NCI-H446 treated with DMSO at 0.1 percent for 48 hours (cell line): ENCODE measurements at regions not wholly inside any gene's neighbourhood (a gene's known extent, or its start where the extent isn't known, plus 50 kb on each side); places are given as distances from the start of the nearest gene placed in this dataset.
"Not testable (repeated sequence)": the region's sequence is repeated elsewhere in the genome, so short reads cannot be mapped to it uniquely, and the experiment has no call there.

Source experiments
- DNase-seq: peaks from one replicate; lab custom pipeline; 2025; lab: John Stamatoyannopoulos, UW

DNA sequence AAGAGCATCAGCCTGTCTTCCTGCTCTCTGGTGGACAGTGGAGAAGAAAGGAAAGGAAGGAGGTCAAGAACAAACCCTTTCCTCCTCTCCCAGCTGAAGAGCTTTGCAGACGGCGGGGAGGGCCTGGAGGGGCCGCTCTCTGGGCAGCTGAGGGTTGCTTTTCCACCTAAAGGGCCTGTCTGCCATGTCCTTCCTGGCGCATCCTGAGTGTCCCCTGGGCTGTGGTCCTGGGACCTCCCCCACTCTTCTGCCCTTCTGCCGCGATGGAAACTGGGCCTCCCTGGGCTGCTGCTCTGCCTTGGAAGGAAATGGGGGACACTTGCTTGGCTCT, 107.0 kb downstream of the ETS2 start:
- no peak for DNase-seq

DNA sequence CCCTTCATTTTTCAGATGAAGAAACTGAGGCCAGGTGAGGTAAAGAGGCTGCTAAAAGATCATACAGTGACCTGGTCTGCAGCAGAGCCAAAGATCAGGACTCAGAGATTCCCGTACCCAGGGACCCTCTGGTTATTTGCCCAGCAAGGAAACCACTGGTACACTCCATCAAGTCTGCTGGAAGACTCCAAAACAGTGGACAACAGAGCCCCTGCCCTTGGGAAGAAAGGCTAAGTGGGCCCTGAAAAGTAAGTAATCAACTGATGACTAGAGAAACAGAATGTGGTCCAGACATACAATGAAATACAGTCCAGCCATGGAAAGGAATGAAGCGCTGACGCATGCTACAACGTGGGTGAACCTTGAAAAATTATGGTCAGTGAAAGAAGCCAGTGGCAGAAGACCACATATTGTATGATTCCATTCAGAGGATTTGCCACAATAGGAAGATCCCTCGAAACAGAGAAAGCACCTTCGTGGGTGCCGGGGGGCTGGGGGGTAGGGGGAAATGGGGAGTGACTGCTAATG, 106.4 kb downstream of the ETS2 start:
- DNase-seq, result no peak

DNA sequence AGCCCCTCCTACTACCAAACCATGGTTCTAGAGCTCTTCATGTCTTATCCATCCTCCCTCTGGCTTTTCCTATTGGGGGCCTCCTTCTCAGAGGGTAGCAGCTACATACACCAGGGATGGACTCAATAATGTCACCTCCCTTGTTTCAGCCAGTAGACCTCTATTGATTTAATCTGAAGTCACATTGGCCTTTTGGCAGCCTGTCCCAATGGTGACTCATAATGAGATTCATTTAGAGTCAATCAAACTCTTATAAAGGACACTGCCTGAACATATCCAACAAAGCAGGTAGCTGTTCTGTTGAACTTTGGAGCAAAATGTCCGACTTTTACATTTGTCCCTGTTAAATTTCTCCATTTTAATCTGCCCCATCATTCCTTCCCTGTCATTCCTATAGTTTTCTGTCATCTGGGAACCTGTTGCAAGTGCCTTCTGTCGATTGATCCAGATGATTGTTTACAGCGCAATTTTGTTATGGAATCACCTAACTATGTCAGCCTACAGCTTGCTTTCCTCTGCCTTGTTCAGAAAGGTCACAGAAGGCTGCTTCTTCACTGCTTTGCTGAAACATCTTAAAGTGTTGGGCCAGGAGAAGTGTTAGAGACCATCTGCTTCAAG, 105.9 kb downstream of the ETS2 start:
- no peak for DNase-seq

DNA sequence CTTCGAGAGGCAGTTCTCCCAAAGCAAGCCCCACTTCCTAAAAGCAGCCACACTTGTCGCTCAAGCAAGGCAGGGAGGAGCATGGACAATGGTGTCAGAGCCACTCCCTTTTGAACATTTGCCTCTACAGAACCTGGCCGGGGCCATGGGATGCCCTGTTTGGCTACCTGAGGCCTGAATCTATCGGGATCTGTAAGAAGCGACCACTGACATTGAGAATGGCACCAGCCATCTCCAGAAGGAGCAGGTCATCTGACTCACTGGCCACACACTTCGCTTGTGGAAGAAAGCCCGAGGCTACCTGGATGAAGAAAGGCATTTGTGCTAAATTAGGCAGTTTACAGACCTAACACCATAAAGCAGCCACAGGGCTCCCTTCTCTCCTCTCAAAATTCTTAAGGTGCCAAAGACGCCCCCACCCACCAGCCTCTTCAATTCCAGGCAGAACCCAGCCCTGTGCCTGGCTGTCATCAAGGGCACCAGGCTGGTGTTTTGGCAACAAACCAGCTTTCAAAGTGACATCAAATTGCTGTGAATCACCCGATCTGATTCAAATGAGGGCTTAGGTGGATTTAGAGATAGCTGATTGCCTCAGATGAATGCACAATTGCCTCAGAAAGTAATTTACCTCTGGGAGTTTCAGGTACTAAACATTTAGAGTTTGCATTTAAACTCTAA, 104.8 kb downstream of the ETS2 start:
- DNase-seq, result no peak

DNA sequence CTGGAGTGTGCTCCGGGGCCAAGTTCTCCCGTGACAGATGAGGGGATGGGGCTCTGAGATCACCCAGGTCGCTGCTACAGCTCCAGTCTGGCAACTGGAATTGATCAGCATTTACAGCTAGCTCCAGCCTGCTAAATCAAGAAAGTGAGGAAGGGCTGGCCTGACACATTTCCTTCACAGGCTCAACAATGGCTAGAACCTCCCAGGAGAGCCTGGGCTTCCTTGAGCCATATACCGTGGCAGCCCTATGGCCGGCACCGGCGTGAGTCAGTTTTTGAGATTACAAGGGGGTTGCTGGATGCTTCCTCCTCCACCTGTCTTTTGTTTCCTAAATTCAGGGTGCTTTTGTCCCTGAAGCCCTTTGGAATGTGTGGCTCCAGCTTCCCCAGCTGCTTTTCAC, 104.2 kb downstream of the ETS2 start:
- DNase-seq, result no peak

DNA sequence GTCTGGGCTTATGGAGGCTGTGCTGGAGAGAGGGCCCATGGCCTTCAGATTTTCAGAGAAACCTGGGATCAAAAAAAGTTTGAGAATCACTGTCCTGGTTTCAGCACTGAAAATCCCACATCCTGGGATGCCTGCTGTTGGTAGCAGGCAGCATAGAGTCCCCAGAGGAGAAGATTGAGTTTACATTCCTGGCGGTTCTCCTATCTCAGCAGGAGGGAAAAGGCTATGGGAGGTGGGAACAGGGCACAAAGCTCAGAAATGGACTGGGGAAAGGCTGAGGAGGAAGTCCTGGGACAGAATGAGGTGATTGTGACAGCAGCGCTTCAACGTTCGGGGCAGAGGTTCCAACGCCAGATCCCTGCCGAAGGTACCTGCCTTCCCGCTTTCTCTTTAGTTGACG, 103.4 kb downstream of the ETS2 start:
- no peak for DNase-seq

DNA sequence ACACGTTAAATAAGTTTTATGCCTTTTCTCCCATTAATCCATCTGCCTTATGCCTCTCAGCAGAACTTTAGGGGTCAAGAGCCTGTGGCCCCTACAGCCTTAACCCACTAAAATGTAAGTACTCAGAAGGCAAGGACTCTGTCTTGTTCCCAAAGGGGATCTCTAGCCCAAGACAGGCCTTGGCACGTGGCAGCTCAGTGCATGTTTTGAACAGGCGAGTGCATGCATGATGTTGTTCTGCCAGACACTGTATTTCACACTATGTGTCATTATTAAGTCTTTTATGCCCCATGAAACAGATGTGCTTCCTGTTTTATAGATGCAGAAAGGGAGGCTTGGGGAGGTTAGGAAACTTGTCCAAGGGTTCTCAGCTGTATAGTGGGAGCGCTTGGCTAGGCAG, 102.8 kb downstream of the ETS2 start:
- DNase-seq, result no peak

DNA sequence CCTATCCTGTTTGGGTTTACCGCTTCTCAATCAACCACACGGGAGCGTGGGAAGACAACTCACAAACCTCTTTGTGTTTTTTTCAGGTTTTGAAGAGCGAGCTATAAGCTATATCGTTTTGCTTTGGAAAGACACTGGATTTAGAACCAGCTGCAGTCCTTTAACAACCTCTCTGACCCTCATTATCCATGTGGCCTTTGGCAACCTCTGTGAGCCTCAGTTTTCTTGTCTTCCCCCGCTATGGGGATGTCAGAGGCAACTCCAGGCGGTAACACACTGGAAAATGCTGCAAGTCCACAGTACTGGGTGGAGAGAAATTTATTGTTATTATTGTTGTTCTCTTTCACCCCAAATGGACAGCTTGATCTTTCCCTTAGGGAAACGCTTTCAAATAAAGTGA, 100.0 kb downstream of the ETS2 start:
- DNase-seq, result no peak

DNA sequence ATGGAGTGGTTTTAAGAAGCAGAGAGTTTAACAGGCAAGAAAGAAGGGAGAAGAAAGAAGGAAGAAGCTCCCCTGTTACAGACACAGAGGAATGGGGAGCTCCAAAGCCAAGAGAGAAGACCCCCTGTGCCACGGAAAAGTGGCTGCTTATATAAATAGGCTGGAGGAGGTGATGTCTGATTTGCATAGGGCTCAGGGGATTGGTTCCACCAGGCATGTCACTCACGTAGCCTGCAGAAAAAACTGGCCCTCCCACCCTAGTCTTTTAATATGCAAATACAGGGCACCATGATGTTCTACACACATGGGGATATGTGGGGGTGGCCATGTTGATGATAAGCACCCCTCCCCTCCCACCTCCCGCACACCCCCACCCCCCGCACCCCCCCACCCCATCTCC, 99.6 kb downstream of the ETS2 start:
- no peak for DNase-seq

DNA sequence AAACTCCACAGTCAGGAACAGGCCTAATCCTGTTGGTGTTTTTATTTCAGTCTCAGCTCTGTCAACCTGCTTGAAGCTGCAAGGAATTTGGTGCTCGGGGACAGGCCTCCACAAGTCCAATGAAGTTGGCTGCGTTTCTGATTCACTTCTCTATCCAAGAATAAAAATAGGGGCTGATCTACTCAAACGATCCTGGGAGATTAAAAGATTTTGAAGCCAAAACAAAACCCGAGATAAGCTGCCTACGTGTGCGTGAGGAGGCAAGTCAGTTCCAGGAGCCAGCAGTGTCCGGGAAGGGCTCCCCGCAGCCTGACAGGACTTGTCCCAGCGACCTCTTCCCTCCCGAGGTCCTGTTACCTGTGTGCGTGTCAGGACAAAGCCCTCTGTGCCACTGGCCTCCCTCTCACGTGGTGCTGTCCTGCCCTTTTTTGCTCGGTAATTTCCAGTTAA, 98.0 kb downstream of the ETS2 start:
- no peak for DNase-seq

DNA sequence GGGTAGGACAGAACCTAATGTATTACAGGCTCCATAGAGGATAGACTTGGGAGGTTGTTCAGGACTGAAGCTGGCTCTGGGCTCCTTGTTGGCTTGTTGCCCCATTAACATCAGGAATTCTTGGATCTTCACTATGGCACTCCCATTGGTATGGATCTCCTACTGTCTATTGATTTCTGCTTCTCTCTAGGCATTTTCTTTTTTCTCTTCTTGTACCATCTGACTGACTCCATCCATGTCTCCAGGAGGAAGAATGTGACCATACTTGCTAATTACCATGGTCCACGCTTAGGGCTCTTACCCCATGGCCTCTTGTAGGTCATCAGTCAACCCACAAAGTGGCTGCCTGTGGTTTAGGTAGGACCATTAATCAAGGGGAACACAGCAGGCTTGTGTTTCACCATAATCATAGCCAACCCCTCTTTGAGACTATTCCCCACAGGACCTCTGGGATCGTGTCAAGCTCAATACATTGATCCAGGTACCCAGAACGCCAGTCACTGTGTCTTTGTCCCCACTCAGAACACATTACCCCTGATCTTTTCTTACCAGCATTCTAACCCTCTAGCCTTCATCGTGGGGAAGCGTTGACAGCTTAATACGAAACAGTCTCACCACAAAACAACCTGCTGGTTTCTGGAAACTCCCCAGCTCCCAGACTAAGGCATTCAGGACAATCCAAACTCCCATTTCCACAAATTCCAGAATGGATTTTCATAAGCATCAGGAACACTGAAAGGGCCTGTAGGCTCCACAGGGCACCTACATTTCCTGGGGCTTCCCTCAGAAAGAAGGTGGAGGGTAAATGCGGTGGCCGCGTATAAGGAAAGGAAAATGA, 97.1 kb downstream of the ETS2 start:
- no peak for DNase-seq

DNA sequence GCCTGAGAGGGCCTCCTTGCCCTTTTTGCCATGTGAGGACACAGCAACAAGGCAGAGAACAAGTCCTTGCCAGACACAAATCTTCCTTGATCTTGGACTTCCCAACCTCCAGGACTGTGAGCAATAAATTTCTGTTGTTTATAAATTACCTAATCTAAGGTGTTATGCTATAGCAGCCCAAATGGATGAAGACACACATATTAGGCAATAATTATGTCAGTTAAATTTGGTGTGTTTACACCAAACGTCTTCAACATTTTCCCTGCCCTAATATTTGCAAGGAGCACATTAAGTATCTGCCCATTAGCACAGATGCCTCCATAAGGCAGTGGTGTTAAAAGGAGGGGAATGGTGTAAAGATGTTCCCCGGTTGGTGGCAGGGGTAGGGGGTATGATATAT, 94.8 kb downstream of the ETS2 start:
- no peak for DNase-seq

DNA sequence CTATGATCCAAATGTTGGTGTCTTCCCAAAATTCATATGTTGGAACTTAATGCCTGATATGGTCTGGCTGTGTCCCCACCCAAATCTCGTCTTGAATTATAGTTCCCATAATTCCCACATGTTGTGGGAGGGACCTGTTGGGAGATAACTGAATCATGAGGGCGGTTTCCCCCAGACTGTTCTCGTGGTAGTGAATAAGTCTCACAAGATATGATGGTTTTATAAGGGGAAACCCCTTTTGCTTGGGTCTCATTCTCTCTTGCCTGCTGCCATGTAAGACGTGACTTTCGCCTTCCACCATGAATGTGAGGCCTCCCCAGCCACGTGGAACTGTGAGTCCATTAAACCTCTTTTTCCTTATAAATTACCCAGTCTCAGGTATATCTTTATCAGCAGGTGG, 94.3 kb downstream of the ETS2 start:
- DNase-seq, result not testable (repeated sequence)

DNA sequence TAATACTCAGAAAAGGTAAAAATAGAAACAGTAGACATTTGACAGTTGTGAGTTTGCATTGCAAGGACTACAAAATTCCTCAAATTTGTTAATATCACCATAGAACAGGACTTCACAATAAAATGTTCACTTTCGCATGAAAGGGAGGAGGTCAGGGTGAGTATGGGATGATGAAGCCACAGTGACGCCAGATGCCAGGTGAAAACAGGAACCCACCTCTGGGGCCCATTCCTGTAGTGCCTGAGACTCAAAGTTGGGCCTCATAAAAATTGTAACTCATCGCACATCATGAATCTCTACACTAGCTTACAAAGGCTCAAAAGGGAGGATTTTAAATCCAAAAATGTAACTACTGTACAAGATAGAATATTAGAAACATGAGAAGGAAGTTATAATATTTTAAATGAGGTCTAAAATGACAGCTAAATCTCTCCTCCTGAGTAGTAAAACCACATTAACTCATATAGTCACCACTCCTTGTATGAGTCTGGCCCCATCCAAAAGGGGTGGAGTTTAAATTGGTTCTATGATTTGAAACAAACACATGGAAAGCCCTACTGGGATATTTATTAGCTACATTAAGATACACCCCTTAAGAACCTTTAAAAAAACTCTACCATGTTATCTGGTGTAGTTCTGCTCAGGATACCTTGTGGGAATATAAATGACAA, 93.7 kb downstream of the ETS2 start:
- DNase-seq, result no peak

DNA sequence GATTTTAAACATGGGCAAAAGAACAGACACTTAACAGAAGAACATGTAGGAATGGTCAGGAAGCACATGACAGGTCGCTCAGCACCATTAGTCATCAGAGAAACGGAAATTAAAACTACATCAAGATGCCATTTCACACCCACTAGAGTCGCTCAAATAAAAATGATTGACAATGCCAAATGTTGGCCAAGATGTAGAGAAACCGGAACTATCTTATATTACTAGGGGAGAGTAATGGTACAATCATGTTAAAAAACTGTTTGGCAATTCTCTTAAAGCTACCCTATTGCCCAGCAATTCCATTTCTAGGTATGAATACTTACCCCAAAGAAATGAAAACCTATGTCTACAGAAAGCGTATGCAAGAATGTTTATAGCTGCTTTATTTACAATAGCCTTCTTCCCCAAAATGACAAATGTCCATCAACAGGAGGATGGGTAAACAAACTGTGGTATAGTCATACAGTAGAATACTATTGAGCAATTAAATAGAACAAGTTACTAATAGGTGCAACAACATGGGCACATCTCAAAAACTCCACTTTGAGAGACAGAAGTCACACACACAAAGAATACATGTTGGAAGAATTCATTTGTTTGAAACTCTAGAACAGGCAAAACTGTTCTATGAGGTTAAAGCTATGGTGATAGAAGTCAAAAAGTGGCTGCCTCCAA, 92.8 kb downstream of the ETS2 start:
- no peak for DNase-seq

DNA sequence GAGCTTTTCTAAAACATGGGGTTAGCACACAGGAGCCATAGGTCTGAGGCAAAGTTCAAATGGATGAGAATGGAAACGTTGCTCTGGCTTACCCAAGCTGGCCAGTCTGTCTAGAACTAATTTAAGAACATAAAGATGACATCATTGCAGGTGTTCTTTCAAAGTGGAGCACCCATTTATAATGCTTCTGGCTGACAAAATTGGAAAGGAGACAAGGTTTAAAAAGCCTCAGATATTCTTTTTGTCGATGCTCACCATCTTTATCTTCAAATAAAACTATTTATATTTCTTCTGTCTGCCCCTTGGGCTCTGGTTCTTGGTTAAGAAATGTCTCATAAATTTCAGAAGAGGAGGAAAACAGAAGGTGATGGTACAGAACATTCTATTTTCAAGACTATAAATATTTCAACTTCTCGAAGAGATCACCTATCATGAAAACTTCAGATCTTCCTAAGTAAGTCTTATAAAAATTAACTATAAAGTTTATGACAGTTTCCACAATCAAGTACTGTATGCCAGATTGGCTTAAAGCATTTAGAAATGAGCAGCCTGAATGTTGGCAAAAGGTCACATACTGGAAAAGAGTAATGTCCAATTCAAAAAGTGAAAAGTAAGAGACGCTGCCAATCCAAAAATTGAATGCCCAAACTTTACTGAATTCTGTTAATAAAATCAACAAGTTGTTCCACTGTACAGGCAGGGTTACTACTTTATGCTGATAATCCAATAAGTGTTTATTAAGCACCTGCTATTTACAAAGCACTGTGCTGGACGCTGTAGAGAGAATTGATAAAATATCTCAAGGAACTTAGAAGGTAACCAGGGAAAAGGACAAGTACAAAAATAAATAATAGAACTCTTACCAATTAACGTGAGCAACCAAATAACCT, 92.0 kb downstream of the ETS2 start:
- DNase-seq, result no peak

DNA sequence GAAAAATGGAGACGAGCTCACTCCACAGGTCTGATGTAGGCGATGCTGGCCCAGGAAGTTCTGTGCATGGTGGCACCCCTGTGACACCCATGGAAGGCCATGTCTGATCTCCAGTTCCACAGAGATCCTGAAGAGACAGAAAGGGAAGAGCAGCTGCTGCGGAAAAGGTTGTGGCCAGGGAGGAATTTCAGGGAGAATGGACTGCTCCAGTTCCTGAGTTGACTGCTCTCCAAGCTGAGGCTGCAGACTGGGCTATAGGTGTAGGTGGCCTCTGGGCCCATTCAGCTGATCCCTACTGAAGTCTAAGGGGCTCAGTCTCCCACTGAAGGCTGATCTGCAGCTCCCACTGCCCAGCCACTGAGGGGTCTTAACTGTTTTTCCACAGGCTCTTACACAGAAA, 89.2 kb downstream of the ETS2 start:
- DNase-seq, result no peak

DNA sequence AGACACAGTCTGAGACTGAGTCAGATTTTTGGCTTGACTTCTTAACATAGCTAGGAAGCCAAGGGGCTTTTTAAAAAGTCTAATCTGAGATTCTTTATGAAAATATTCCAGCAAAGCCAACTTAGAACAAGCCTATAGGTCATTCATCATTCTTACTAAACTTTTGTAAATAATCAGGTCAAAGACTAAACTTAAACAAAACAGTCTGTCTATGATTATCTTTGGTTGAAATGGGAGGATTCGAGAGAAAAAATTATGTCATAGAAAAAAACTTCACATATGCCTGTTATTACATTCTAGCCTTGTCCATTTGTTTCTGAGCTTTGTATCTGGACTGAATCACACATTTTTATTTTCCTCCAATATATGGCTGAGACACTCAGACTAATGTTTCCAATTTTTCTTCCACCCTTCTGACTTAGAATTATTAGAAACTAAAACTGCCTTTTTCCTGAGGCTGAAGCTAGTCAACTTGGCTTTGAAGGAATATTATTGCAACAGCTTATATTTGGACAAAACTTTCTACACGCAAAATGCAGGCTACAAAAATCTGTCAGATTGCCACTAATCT, 83.3 kb downstream of the ETS2 start:
- no peak for DNase-seq

DNA sequence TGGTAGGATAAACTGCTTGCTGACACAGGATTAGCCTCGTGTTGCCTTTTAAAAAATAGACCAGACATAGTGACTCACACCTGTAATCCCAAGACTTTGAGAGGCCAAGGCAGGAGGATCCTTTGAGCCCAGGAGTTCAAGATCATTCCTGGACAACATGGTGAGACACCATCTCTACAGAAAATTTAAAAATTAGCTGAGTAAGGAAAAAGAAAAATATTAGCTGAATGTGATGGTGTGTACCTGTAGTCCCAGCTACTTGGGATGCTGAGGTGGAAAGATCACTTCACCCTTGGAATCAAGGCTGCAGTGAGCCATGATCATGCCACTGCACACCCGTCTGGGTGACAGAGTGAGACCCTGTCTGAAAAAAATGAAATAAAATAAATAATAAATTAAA, 82.0 kb downstream of the ETS2 start:
- DNase-seq, result no peak

DNA sequence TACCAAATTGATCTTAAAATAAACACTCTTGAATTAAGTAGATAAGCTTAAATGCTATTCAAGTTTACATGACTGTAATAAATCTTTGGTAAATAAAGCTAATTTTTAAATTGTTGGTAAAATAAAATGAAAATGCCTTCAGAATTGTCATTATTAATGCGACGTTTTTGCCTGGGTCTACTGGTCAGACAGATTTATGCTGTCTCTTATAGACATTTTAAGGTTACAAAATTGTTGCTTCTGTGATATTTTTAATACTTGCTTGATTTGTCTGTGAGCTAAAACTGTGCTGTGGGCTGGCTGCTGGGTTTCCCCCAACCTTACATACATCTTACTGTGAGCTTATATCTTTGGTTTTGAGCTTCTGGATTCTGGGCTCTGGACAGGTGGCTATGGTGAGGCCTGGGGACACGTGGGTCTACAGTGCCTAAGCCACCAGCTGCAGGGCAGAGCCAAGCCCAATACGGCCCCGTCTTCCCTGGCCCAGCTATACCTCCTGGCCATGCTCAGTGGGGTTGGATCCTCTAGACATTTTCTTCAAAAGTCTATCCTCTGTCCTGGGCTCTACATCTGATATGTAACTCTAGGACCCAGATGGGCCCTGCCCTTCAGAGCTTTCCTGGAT, 81.4 kb downstream of the ETS2 start:
- no peak for DNase-seq
